ENCODE measurements at regions not wholly inside any gene's neighbourhood (a gene's known extent, or its start where the extent isn't known, plus 50 kb on each side); places are given as distances from the start of the nearest gene placed in this dataset.

DNA sequence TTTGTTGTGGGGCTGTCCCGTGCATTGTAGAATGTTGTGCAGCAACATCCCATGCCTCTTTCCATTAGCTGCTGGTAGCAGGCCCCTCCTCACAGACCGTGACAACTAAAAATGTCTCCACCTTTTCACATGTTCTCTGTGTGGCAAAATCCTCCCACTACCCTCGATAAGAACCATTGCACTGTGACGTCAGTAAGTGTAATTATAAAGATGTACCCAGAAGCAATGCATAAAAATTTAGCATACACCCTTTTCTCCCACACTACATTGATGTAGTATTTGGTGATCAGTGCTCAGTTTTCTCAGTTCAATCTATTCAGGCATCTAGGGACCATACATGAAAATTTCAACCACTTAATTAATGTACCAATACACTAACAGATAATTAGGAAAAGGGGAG, 389.9 kb downstream of the DOK5 start:
- FAIRE-seq (no peak), DNase-seq (ENCODE audit: insufficient read length, low spot score) (no peak)
- TF ChIP-seq, protein P1, sequence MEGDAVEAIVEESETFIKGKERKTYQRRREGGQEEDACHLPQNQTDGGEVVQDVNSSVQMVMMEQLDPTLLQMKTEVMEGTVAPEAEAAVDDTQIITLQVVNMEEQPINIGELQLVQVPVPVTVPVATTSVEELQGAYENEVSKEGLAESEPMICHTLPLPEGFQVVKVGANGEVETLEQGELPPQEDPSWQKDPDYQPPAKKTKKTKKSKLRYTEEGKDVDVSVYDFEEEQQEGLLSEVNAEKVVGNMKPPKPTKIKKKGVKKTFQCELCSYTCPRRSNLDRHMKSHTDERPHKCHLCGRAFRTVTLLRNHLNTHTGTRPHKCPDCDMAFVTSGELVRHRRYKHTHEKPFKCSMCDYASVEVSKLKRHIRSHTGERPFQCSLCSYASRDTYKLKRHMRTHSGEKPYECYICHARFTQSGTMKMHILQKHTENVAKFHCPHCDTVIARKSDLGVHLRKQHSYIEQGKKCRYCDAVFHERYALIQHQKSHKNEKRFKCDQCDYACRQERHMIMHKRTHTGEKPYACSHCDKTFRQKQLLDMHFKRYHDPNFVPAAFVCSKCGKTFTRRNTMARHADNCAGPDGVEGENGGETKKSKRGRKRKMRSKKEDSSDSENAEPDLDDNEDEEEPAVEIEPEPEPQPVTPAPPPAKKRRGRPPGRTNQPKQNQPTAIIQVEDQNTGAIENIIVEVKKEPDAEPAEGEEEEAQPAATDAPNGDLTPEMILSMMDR (IDR thresholded peaks at IDR 0.05; ENCODE audit: insufficient read depth, missing control alignments): no peak

DNA sequence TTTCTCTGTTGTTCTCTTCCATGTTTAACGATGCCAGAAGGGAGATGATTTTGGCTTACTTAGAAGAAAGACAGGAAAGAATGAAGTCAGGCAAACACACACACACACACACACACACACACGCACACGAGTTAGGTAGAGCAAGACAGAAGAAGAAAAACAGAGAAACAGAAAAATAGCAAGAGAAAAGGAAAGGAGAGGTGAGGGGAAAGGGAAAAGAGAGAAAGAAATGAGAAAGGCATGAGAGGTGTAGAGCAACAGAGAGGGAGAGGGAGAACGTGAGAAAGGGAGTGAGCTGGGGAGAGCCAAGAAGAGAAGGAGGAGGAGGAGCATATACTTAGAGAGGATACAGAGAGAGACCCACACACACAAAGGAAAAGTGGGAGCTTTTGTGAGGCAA, 385.3 kb downstream of the DOK5 start:
- DNase-seq (ENCODE audit: insufficient read length, low spot score) (no peak), FAIRE-seq (no peak)
- TF ChIP-seq, protein P1 (IDR thresholded peaks at IDR 0.05; ENCODE audit: insufficient read depth, missing control alignments): no peak

DNA sequence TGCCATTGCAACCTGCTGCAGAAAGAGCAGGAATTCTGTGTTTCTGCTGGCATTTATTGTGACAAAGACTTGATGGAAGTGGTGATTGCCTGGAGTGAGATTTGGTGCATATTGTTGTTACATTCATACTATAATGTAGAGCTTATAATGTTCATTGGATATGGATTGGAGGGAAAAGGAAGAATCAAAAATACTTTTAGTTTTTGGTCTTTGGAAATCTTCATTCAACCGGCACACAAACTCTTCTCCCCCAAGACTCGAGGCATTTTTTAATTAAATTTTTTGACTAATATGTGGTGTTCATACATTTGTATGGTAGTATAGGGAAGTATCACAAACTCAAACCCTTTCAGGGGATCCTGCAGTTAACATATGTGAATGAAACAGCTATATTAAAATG, 380.8 kb downstream of the DOK5 start:
- TF ChIP-seq, protein P1 (IDR thresholded peaks at IDR 0.05; ENCODE audit: insufficient read depth, missing control alignments): no peak
- DNase-seq (ENCODE audit: insufficient read length, low spot score): no peak
- FAIRE-seq: no peak

DNA sequence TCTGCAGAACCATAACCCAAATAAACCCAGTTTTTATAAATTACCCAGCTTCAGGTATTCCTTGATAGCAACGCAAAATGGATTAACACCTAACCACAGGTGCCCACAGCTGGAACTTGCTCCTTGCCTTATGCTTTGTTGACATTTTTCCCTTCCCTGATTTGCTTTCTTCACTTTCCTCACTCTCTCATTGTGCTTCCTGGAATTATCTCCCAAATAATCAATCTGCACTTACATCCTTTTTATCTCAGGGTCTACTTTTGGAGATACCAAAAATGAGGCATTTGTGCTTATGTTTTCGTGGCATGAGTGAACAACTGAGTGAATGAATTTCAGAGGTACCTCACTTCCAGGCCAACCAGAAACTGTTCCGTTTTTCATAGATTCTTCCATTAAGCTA, 374.3 kb downstream of the DOK5 start:
- TF ChIP-seq, protein P1 (IDR thresholded peaks at IDR 0.05; ENCODE audit: insufficient read depth, missing control alignments): no peak
- DNase-seq (ENCODE audit: insufficient read length, low spot score) (no peak), FAIRE-seq (no peak)

DNA sequence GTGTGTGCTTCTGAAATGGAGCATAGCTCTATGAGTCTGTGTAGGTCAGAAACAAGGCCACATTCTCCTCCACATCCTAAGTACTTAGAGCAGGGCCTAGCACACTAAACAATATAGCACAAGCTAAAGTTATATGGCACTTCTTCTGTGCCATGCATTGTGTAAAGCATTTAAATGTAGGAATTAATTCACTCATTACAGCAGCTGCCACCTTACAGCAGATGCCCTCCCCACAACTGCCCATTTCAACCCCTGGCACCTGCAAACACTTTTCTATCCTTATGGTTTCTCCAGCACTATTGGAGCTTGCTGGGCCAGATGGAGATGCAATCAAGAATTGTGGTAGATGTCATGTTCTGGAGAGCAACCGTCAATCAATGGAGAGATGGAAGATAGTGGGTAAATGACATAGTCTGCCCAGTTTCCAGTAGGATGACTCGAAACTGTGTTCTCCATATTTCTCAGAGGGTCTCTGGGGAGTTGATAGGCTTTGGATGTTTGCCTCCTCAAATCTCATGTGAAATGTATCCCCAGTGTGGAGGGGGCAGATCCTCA, 373.7 kb downstream of the DOK5 start:
- TF ChIP-seq, protein P1 (IDR thresholded peaks at IDR 0.05; ENCODE audit: insufficient read depth, missing control alignments): no peak
- FAIRE-seq (no peak), DNase-seq (ENCODE audit: insufficient read length, low spot score) (no peak)

DNA sequence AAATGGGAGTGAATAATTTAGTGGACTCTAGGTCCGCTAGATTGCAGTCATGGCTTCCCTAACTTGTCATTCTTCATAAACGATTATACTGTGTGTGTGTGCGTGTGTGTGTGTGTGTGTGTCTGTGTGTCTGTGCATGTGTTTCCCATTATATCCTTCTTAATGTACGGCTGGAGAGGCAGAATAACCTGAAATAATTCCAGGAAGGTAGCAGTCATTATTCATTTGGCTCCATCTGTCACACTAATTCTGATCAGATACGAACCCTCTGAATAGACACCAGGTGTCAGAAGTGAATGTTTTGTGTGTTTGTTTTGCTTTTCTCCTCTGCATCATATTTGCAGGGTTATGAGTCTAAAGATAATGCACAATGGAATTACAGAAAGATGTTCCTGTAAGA, 372.9 kb downstream of the DOK5 start:
- FAIRE-seq (no peak), DNase-seq (ENCODE audit: insufficient read length, low spot score) (no peak)
- TF ChIP-seq, protein P1 (IDR thresholded peaks at IDR 0.05; ENCODE audit: insufficient read depth, missing control alignments): no peak

DNA sequence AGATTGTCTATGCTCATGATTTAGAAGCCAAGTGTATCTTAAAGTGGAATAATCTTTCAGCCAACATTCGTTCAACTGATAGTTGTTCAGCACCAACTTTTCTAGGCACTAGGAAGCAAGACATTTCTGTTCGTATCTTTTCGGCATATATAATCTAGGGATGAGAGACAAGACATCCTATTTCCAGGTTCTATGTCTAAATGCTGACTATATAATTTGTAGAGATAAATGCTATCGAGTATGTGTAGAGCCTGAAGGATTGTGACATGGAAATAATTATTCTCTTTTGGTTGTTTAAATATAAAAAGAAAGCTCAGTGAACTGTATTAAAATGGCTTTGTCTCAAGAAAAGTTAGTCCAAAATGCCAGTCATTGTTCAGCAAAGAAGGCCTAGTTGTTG, 371.6 kb downstream of the DOK5 start:
- TF ChIP-seq, protein P1 (IDR thresholded peaks at IDR 0.05; ENCODE audit: insufficient read depth, missing control alignments): no peak
- DNase-seq (ENCODE audit: insufficient read length, low spot score): no peak
- no peak for FAIRE-seq

Measured in D721Med (cell line).